ENCODE measurements at regions not wholly inside any gene's neighbourhood (a gene's known extent, or its start where the extent isn't known, plus 50 kb on each side); places are given as distances from the start of the nearest gene placed in this dataset.
"Not testable (repeated sequence)": the region's sequence is repeated elsewhere in the genome, so short reads cannot be mapped to it uniquely, and the experiment has no call there.

- not testable (repeated sequence) for H3K4me3 ChIP-seq (ENCODE audit: low read length); H3K4me1 ChIP-seq (ENCODE audit: insufficient read depth, low read length); H3K9me3 ChIP-seq (ENCODE audit: low read length); H2AFZ ChIP-seq (ENCODE audit: low read depth, low read length); H3K36me3 ChIP-seq (ENCODE audit: insufficient read depth, low read length); H3K27me3 ChIP-seq (ENCODE audit: insufficient read depth, low read length)
Observed at GRCh38 chr1:169052171-169052570, 54.3 kb upstream of the ATP1B1 start.

GRCh38 chr1:169052727-169053126 is 53.8 kb upstream of the ATP1B1 start:
- Histone ChIP-seq H2AFZ (ENCODE audit: low read depth, low read length) (no peak overlapping the region), H3K4me3 (ENCODE audit: low read length) (no peak overlapping the region), H3K36me3 (ENCODE audit: insufficient read depth, low read length) (no peaks in the 10 kb centered on the region), H3K9me3 (ENCODE audit: low read length) (no peaks in the 10 kb centered on the region), H3K27me3 (ENCODE audit: insufficient read depth, low read length) (no peaks in the 10 kb centered on the region), H3K4me1 (ENCODE audit: insufficient read depth, low read length) (peaks cover 4% of the 10 kb centered on the region)

GRCh38 chr1:169053196-169053595 is 53.3 kb upstream of the ATP1B1 start:
- Histone ChIP-seq H3K36me3 (ENCODE audit: insufficient read depth, low read length) (no peaks in the 10 kb centered on the region), H3K9me3 (ENCODE audit: low read length) (no peaks in the 10 kb centered on the region), H2AFZ (ENCODE audit: low read depth, low read length) (no peak overlapping the region), H3K4me3 (ENCODE audit: low read length) (no peak overlapping the region), H3K27me3 (ENCODE audit: insufficient read depth, low read length) (no peaks in the 10 kb centered on the region), H3K4me1 (ENCODE audit: insufficient read depth, low read length) (peaks cover 4% of the 10 kb centered on the region)

Data from neuron (in vitro differentiated cells).